IMR-90 (cell line): ENCODE measurements at regions not wholly inside any gene's neighbourhood (a gene's known extent, or its start where the extent isn't known, plus 50 kb on each side); places are given as distances from the start of the nearest gene placed in this dataset.

ENCODE experiments used
- ATAC-seq: fragments of 200-7000 bp; cut with Tn5 transposase; 2 replicates; pipeline ENCODE4 v1.9.1; 2020; ENCODE audit warnings: low read depth, mild to moderate bottlenecking, moderate library complexity
- BruUV-seq: library from RNA; stranded (reverse); fragments of 400-500 nt; replicated peaks from 2 replicates; lab custom pipeline; 2021; lab: Mats Ljungman, UMichigan
- CTCF ChIA-PET: fragments of 300-600 bp; formaldehyde crosslinking; extraction: SDS; loops from one replicate; lab custom pipeline; 2021; ENCODE audit warnings: antibody characterized with exemption; lab: Yijun Ruan, JAX
- POLR2A ChIA-PET: fragments of 300-600 bp; sonication (Branson Sonifier 250); formaldehyde crosslinking; loops from one replicate; lab custom pipeline; 2022; ENCODE audit warnings: antibody characterized with exemption; ENCODE audit not compliant: unreplicated experiment; lab: Charles Lee
- DNase-seq: peaks from one replicate; pipeline ENCODE4 v3.0.0; 2013
- H2AFZ ChIP-seq: replicated peaks from 2 replicates; pipeline ENCODE3; 2013; ENCODE audit warnings: low read length, mild to moderate bottlenecking; ENCODE audit not compliant: poor library complexity
- H2AK5ac ChIP-seq: 2 replicates; pipeline ENCODE4 v1.6.1; 2013; ENCODE audit warnings: low read depth, low read length, inconsistent platforms
- H2AK9ac ChIP-seq: replicated peaks from 2 replicates; pipeline ENCODE3; 2013; ENCODE audit warnings: mild to moderate bottlenecking, low read depth, low read length, moderate library complexity; ENCODE audit not compliant: poor library complexity
- H2BK120ac ChIP-seq: 2 replicates; pipeline ENCODE4 v1.6.1; 2013; ENCODE audit warnings: low read depth, low read length, inconsistent platforms
- H2BK15ac ChIP-seq: 3 replicates; pipeline ENCODE4 v1.6.1; 2013; ENCODE audit warnings: low read depth, low read length, inconsistent platforms
- H2BK20ac ChIP-seq: 2 replicates; pipeline ENCODE4 v1.6.1; 2013; ENCODE audit warnings: low read depth, mild to moderate bottlenecking, inconsistent platforms, low read length, moderate library complexity
- H2BK5ac ChIP-seq: 2 replicates; pipeline ENCODE4 v1.6.1; 2013; ENCODE audit warnings: mild to moderate bottlenecking, low read depth, low read length, inconsistent platforms; ENCODE audit not compliant: poor library complexity, severe bottlenecking
- H3K14ac ChIP-seq: replicated peaks from 2 replicates; pipeline ENCODE4 v1.6.1; 2013; ENCODE audit warnings: low read depth, low read length, inconsistent platforms
- H3K18ac ChIP-seq: 2 replicates; pipeline ENCODE4 v1.6.1; 2013; ENCODE audit warnings: low read depth, low read length, control low read depth
- H3K23ac ChIP-seq: 2 replicates; pipeline ENCODE4 v1.6.1; 2013; ENCODE audit warnings: low read depth, low read length, inconsistent platforms
- H3K27ac ChIP-seq: 2 replicates; pipeline ENCODE4 v1.5.1; 2013; ENCODE audit warnings: mild to moderate bottlenecking, control low read depth, low read length; ENCODE audit not compliant: insufficient read depth
- H3K27me3 ChIP-seq: 2 replicates; pipeline ENCODE4 v1.6.1; 2013; ENCODE audit warnings: low read length; ENCODE audit not compliant: control insufficient read depth, insufficient read depth
- H3K36me3 ChIP-seq: 2 replicates; pipeline ENCODE4 v1.6.1; 2013; ENCODE audit warnings: low read length, mixed read lengths; ENCODE audit not compliant: control insufficient read depth, insufficient read depth
- H3K4ac ChIP-seq: 2 replicates; pipeline ENCODE4 v1.6.1; 2013; ENCODE audit warnings: low read depth, low read length, inconsistent platforms
- H3K4me1 ChIP-seq: 2 replicates; pipeline ENCODE4 v1.6.1; 2013; ENCODE audit warnings: low read length, mixed read lengths; ENCODE audit not compliant: control insufficient read depth, insufficient read depth
- H3K4me2 ChIP-seq: 2 replicates; pipeline ENCODE4 v1.6.1; 2013; ENCODE audit warnings: low read depth, mild to moderate bottlenecking, control low read depth, low read length, moderate library complexity
- H3K4me3 ChIP-seq: 2 replicates; pipeline ENCODE4 v1.5.1; 2013; ENCODE audit warnings: low read depth, mild to moderate bottlenecking, control low read depth, low read length, moderate library complexity; ENCODE audit not compliant: insufficient read depth
- H3K56ac ChIP-seq: 2 replicates; pipeline ENCODE4 v1.6.1; 2013; ENCODE audit warnings: low read length, inconsistent platforms; ENCODE audit not compliant: insufficient read depth; ENCODE audit errors: extremely low read depth
- H3K79me1 ChIP-seq, 2 experiments: 2 replicates each; pipeline ENCODE4 v1.6.1; 2013; ENCODE audit warnings: low read length in 2 of 2, inconsistent platforms in 1 of 2, low read depth in 1 of 2
- H3K9ac ChIP-seq: 2 replicates; pipeline ENCODE4 v1.6.1; 2013; ENCODE audit warnings: low read depth, low read length, control low read depth
- H3K9me1 ChIP-seq: 2 replicates; pipeline ENCODE4 v1.6.1; 2013; ENCODE audit warnings: low read length, inconsistent platforms; ENCODE audit not compliant: insufficient read depth
- H3K9me3 ChIP-seq: 2 replicates; pipeline ENCODE4 v1.6.1; 2013; ENCODE audit warnings: low read length; ENCODE audit not compliant: control insufficient read depth, insufficient read depth
- H4K20me1 ChIP-seq: 2 replicates; pipeline ENCODE4 v1.6.1; 2013; ENCODE audit warnings: low read length, inconsistent platforms; ENCODE audit not compliant: insufficient read depth
- H4K5ac ChIP-seq: 2 replicates; pipeline ENCODE4 v1.6.1; 2013; ENCODE audit warnings: mild to moderate bottlenecking, low read depth, low read length, control low read depth
- H4K8ac ChIP-seq, 2 experiments: 2 replicates each; pipeline ENCODE4 v1.6.1; 2013; ENCODE audit warnings: low read depth in 2 of 2, low read length in 2 of 2, control low read depth in 1 of 2, inconsistent platforms in 1 of 2
- H4K91ac ChIP-seq: 2 replicates; pipeline ENCODE4 v1.6.1; 2013; ENCODE audit warnings: low read depth, low read length, inconsistent platforms; ENCODE audit not compliant: insufficient read depth
- BHLHE40 ChIP-seq: fragments of 150-350 bp; IDR thresholded peaks from 2 replicates; pipeline ENCODE4 v1.6.1; 2016; ENCODE audit warnings: mild to moderate bottlenecking, low read depth, low read length
- CEBPB ChIP-seq: IDR thresholded peaks from 2 replicates; pipeline ENCODE4 v1.6.1; 2012; ENCODE audit warnings: low read depth, low read length, improper control_type of control experiment
- MAFK ChIP-seq: IDR thresholded peaks from 2 replicates; pipeline ENCODE4 v1.6.1; 2012; ENCODE audit warnings: low read depth, low read length, improper control_type of control experiment
- MAZ ChIP-seq: IDR thresholded peaks from 2 replicates; pipeline ENCODE4 v1.6.1; 2012; ENCODE audit warnings: low read depth, mild to moderate bottlenecking, low read length, improper control_type of control experiment, moderate library complexity, borderline replicate concordance
- MXI1 ChIP-seq: IDR thresholded peaks from 2 replicates; pipeline ENCODE4 v1.6.1; 2012; ENCODE audit warnings: low read depth, mild to moderate bottlenecking, low read length, moderate library complexity, borderline replicate concordance
- RCOR1 ChIP-seq: IDR thresholded peaks from 2 replicates; pipeline ENCODE4 v1.6.1; 2012; ENCODE audit warnings: mild to moderate bottlenecking, low read length, improper control_type of control experiment; ENCODE audit not compliant: insufficient replicate concordance
- SMC3 ChIP-seq: fragments of 150-350 bp; IDR thresholded peaks from 2 replicates; pipeline ENCODE4 v1.6.1; 2016; ENCODE audit warnings: low read depth, mild to moderate bottlenecking, antibody characterized with exemption, low read length, moderate library complexity
- WGBS, 2 experiments: methylation state at CpG; one replicate each; pipeline versions ENCODE4 v1.1.5 to v1.1.7; 2013; ENCODE audit warnings: missing lambda C conversion rate in 2 of 2; ENCODE audit not compliant: insufficient read length in 1 of 2; ENCODE audit errors: extremely low coverage in 2 of 2; 5-methylcytosine and 5-hydroxymethylcytosine counted together
- dilution Hi-C: fragments of 300-500 bp; cut with HindIII; formaldehyde crosslinking; loops from one replicate; pipeline ENCODE4 v1.14.3; 2018; ENCODE audit warnings: low sequenced_read_pairs; ENCODE audit not compliant: unreplicated experiment
- in situ Hi-C: fragments of 300-500 bp; cut with MboI; formaldehyde crosslinking; loops from 3 replicates; pipeline ENCODE4 v1.14.3; 2019; ENCODE audit warnings: low sequenced_read_pairs, inconsistent platforms, mixed read lengths
- intact Hi-C: fragments of 100-400 bp; cut with micrococcal nuclease; formaldehyde crosslinking; loops from 2 replicates; pipeline ENCODE4 v1.10.0; 2022
- TF ChIP-seq, protein P1 (sequence below): fragments of 150-350 bp; IDR thresholded peaks from 2 replicates; pipeline ENCODE4 v1.6.1; 2016; ENCODE audit warnings: low read depth, mild to moderate bottlenecking, low read length, moderate library complexity, borderline replicate concordance

DNA sequence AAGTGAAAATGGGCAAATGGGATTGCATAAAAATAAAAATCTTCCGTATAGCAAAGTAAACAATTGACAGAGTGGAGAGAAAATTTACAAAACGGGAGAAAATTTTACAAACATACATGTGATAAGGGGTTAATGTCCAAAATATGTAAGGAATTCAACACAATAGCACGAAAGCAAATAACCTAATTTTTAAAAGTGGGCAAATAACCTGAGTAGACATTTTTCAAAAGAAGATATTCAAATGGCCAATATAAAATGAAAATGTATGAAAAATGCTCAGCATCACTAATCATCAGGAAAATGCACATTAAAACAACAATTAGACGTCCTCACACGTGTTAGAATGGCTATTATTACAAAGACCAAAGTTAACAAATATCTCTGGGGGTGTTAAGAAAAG, 441.5 kb downstream of the HTR1B start:
- ATAC-seq (no peak), DNase-seq (no peak)
- H3K56ac ChIP-seq, result no peak overlapping the region
- H2AK5ac ChIP-seq, result no peak overlapping the region
- no peak overlapping the region for H3K23ac ChIP-seq
- H2BK20ac ChIP-seq, result no peak overlapping the region
- WGBS, 2 experiments, result no CpG with 5 or more reads among the region's 5 CpGs
- H2AFZ ChIP-seq, result no peak overlapping the region
- H3K18ac ChIP-seq, result no peak overlapping the region
- intact Hi-C loops, result loop anchor here (10.0 kb wide), 1 partner anchor 273 kb away; no protein-coding TSS in a partner anchor
- no peaks in the 10 kb centered on the region for H4K20me1 ChIP-seq
- no peak overlapping the region for H3K9ac ChIP-seq
- ChIA-PET CTCF (interaction anchor here (0.9 kb wide), 1 partner anchor 320 kb away, joined by 4 read pairs; no protein-coding TSS in a partner anchor), POLR2A (no interaction called here)
- dilution Hi-C loops, result no loop called here
- no peak overlapping the region for H2BK5ac ChIP-seq
- H3K9me1 ChIP-seq, result no peaks in the 10 kb centered on the region
- no peaks in the 10 kb centered on the region; the same call in 1 of the 2 replicates for H3K4me1 ChIP-seq
- no peak overlapping the region for H3K27ac ChIP-seq
- H2BK15ac ChIP-seq, result no peak overlapping the region
- H3K4me3 ChIP-seq, result no peak overlapping the region
- H3K9me3 ChIP-seq, result no peaks in the 10 kb centered on the region
- TF ChIP-seq RCOR1 (no peak), CEBPB (no peak), MAFK (peak; percentile 50; the same call in 1 of the 2 replicates), BHLHE40 (no peak), SMC3 (no peak), MAZ (no peak), MXI1 (no peak)
- TF ChIP-seq, protein P1, sequence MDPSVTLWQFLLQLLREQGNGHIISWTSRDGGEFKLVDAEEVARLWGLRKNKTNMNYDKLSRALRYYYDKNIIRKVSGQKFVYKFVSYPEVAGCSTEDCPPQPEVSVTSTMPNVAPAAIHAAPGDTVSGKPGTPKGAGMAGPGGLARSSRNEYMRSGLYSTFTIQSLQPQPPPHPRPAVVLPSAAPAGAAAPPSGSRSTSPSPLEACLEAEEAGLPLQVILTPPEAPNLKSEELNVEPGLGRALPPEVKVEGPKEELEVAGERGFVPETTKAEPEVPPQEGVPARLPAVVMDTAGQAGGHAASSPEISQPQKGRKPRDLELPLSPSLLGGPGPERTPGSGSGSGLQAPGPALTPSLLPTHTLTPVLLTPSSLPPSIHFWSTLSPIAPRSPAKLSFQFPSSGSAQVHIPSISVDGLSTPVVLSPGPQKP, result no peak
- H3K4ac ChIP-seq, result no peak overlapping the region
- in situ Hi-C loops, result no loop called here
- no peak overlapping the region for H2BK120ac ChIP-seq
- H3K27me3 ChIP-seq, result no peaks in the 10 kb centered on the region
- BruUV-seq, result no TSS peak
- no peak overlapping the region for H3K14ac ChIP-seq
- H2AK9ac ChIP-seq, result no peak overlapping the region
- no peak overlapping the region for H4K5ac ChIP-seq
- no peaks in the 10 kb centered on the region for H3K79me1 ChIP-seq
- H4K91ac ChIP-seq, result no peak overlapping the region
- no peak overlapping the region; the same call in 1 of the 2 replicates for H3K4me2 ChIP-seq
- H4K8ac ChIP-seq, result no peak overlapping the region
- no peaks in the 10 kb centered on the region for H3K36me3 ChIP-seq
